NCI-H524 treated with DMSO at 0.1 percent for 48 hours (cell line): ENCODE measurements at regions not wholly inside any gene's neighbourhood (a gene's known extent, or its start where the extent isn't known, plus 50 kb on each side); places are given as distances from the start of the nearest gene placed in this dataset.
"Not testable (repeated sequence)": the region's sequence is repeated elsewhere in the genome, so short reads cannot be mapped to it uniquely, and the experiment has no call there.

Experiments
- DNase-seq: peaks from one replicate; lab custom pipeline; 2025; lab: John Stamatoyannopoulos, UW

DNA sequence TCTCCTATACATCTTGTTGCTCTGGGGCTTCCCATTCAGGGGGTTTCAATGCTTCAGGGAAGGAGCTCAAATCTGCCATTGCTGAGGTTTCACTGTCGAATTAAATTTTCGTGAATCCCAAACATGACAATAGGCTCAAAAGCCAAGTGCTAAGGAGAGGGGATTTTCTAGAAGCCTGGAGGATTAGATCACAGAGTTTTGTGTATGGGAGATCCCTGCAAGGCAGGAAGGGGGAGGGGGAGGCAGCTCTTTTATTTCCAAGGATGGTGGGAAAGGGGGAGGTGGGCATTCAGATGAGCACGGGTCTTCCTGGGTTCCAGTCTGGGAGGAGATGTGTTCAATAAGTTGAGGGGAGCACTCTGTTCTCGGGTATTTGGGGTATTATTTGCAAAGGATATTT lies 69.9 kb upstream of the DLG1 start:
- no peak for DNase-seq

DNA sequence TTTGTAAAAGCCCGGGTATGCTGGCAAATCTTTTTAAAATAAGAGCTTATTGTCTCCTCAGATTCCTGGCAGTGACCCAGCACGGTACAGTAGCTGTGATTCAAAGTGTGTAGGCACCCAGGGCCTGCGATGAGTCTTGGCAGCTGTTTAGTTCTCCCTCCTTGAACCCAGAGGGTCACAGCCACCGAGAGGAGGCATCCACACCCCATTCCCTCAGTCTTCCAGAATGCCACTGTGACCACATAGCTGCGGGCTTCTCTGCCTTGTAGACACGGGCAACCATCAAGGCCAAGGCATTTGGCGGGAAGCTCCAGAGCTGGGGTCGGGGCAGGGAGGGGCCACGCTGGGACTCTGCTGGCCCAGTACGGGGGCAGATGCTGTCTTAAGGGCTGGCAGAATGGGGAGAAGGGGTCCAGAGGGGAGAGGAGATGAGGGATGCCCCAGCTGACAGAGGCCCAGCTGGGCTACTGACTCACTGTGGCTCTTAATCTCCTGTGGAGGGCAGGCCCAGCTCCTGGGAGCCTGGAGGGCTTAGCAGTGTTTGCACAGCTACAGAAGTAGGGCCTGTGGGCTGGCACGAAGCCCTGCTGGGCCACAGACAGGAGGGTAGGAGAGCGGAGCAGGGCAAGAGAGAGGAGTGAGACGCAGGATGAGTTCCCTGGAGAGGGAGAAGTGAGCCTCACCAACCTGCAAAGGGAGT lies 68.8 kb upstream of the DLG1 start:
- DNase-seq: peak; percentile 87

DNA sequence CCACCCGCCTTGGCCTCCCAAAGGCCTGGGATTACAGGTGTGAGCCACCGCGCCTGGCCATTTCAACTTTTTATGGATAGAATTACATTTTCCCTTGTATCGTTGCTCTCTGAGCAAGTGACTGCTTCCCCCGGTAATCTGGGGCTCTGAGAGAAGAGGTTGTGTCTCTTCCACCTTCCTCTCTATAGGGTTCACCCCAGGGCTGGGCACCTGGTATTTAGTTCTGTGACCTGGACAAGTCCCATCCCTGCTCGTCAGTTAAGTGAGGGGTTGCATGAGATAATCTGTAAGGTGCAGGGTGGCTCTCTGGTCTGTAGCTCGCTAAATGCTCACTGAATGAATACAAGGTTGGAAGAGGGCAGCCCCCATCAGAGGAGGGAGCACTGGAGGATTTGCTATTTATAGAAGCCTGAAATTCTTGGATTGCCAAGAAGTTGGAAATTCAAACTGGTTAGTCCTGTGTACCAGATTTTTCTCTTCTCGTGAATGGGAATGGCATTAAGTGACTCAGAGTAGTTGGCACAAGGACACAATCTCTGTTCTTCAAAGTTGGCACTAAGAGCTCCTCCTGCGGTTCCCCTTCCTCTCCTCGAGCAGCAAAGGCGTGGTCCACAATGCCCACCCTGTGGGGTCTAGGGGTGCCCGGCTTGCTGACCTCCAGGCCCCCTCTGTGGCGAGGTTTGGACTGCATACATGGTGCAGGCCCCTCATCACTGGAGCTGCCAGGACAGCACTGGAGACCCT lies 68.1 kb upstream of the DLG1 start:
- no peak for DNase-seq

DNA sequence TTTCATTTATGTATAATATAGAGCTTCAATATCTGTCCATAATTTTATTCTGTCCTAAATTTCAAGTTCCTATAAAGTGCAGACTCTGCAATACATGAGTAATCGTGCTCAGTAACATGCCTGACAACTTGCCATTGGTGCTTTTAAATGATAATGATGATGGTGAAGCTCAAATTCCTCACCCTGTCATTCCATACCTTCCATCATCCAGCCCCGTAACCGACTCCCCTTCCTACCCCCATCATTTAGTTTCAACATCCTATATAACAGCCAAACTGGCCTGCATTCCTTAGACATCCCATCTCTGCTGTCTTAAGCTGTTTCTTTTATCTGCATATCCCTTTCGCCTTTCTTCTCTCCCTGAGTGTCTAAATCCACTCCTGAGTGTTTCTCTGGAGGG lies 67.2 kb upstream of the DLG1 start:
- DNase-seq: no peak

DNA sequence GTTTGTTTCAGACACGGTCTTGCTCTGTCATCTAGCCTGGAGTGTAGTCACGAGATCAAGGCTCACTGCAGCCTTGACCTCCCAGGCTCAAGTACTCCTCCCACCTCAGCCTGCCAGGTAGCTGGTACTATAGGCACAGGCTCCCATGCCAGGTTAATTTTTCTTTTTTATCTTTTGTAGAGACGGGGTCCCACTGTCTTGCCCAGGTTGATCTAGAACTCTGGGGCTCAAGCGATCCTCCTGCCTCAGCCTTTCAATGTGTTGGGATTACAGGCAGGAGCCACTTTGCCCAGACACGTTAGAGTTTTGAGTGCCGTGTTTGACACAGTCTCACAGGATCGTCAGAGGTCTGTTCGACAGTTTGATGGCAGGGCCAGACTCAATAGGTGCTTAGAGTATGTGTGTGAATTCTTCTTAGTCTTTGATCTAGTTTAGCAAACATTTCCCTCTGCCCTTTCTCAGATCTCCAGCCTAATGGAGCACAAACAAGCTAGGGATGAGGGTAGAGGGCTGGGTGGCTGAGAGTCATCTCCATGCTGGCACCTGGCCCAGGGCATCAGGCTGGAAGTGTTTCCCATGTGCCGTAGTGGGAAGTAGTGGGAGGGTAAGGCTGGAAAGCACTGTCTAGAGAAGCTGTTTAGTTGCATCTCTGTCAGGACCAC lies 66.1 kb upstream of the DLG1 start:
- no peak for DNase-seq

DNA sequence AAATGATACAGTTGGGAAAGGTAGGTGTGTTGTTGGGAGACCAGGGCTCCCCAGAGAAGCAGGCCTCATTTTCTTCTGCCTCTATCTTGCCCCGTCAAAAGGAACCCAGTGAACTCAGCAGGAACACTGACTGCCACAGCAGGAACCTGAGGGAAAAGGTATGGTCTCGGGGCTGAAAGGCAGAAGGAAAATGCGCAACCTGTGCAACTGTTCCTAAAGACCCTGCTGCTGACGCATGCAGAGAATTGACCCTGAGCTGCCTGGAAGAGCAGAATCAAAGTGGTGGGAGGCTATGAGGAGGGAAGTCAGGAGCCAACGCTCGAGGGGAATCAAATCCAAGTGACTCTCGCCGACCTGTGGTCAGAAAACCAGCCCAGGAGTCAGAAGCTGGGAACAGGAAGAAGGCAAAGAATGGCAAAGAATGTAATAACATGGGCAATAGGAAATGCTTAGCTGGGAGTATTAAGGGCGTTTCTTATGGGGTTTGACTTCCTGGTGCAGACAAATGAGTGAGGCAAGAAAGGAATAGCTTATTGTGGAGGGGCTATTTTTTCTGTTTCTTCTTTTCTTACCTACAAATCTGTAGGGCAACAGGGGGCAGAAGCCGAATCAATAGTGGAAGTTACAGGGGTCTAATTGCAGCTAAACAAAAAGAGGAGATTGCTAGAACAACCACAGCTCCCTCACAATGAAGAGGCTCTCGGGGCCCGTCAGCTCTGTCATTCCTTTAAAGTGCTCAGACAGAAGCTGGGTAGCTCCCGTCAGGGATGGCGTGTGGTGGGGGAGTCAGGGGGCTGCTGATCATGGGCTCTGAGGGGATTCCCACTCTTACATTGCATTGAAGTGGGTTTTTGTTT lies 65.4 kb upstream of the DLG1 start:
- no peak for DNase-seq

DNA sequence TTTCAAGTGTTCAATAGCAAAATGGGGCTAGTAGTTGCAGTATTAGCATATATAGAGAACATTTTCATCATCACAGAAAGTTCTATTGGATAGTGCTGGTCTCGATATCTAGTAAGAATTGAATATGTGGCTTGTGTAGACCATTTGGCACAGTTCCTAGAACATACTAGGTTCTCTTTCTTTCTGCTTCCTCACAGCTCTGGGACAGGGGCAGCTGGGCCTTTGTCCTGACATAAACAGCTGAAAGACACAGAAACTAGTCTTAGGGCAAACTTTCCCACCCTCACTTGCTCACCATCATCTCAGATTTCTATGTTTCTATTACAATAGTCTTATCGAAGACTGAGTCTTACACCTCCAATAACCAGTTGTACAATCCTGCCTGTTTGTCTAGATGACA lies 63.7 kb upstream of the DLG1 start:
- DNase-seq: no peak

DNA sequence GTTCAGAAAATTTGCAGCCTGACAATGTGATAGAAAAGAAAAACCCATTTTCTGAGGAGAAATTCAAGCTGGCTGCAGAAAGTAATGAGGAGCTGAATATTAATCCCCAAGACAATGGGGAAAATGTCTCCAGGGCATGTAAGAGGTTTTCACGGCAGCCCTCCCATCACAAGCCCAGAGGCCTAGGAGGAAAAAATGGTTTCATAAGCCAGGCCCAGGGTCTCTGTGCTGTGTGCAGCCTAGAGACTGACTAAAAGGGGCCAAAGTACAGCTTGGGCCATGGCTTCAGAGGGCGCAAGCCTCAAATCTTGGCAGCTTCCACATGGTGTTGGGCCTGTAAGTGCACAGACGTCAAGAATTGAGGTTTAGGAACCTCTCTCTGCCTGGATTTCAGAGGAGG lies 61.7 kb upstream of the DLG1 start:
- DNase-seq: not testable (repeated sequence)

DNA sequence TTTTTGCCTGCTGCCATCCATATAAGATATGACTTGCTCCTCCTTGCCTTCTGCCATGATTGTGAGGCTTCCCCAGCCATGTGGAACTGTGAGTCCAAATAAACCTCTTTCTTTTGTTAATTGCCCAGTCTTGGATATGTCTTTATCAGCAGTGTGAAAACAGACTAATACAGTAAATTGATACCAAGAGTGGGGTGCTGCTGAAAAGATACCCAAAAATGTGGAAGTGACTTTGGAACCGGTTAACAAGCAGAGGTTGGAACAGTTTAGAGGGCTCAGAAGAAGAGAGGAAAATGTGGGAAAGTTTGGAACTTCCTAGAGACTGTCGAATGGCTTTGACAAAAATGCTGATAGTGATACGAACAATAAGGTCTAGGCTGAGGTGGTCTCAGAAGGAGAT lies 61.1 kb upstream of the DLG1 start:
- not testable (repeated sequence) for DNase-seq

DNA sequence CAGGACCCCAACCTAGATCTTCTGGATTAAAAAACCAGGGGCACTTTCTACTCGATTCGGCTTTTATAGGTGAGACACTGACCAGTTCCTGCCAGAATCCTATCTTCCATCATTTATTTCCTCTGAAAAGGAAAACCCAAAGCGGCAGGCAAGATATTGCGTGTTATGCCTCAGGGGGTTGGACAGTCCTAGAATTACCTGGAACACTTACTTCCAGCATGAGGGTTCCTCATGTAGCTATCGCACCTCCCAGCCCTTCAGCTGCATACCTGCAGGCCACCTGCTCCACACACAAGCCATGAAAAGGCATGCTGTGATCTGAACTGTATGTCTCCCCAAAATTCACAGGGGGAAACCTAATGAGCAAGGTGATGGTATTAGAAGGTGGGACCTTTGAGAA lies 58.3 kb upstream of the DLG1 start:
- DNase-seq: no peak

DNA sequence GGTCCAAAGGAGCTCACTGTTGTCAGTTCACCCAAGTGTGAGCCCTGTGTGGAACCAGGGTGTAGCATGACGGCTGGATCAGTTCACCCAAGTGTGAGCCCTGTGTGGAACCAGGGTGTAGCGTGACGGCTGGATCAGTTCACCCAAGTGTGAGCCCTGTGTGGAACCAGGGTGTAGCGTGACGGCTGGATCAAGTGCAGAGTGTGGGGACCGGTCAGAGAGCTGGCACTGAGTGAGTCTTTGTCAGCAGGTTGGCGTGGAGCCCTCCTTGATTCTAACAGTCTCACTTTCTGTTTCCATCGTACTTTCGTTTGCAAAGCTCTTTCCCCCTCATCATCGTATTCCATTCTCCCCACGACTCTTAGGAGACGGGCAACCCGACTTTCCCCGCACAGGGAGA lies 57.9 kb upstream of the DLG1 start:
- no peak for DNase-seq

DNA sequence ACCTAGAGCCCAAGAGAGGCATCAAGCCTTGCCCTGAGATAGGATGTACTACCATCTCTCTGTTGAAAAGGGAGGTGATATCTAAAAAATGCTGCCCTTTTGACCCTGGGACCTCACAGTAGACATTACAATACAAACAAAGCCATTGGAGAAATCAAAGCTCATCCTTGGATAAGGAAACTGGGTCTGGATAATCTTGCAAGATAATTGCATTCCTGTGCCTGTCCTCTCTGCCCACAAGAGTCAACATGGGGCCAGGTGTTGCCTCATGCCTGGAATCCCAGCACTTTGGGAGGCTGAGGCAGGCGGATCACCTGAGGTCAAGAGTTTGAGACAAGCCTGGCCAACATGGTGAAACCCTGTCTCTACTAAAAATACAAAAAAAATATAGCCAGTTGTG lies 57.3 kb upstream of the DLG1 start:
- DNase-seq: no peak

DNA sequence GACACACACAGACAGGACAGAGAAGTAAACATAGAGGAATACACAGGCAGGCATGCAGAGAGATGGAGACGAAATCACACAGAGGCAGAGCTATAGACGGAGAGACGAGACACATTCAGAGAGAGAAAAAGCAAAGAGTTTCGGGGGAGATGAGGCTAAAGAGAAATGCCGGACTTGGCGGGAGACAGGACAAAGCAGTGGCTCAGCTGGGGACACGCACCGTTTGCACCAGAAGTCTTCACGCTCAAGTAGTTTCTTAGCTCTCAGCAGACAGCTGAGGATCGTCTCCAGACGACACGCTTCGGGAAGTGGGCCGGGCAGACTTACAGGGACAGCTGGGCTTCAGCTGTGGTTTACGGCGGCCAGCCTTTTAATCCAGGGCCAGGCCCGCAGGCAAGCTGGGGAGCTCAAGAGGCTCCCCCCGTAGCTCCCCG lies 56.2 kb upstream of the DLG1 start:
- peak; percentile 86 for DNase-seq

DNA sequence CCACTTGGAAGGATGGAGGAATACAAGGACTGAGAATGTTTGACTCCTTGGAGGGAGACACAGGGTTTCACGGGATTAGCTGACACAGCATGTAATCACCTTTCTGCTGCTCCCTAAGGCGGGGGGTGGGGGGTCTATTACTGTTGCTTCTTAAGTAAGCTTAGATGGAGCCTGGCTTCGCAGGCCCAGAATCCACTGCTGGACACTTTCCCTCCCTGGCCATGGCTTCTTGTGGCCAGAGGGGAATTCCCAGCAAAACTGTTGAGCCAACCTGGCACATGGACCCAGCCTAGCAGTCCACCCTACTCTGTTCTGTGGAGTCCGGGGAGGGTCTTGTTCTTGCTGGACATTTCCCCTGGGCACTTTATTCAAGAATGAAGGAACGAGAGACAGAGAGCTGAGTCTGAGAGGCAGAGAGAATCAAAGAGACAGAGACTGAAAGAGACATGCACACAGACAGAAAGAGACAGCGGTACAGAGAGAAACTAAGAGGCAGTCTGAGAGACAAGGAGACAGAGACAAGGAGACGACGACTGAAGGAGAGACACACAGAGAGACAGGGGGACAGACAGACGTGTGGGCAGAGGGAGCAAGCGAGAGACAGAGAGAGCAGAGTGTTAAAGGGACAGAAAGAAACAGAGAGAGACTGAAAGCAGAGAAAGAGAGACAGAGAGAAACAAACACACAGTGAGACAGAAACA lies 55.6 kb upstream of the DLG1 start:
- DNase-seq: peak; percentile 68

DNA sequence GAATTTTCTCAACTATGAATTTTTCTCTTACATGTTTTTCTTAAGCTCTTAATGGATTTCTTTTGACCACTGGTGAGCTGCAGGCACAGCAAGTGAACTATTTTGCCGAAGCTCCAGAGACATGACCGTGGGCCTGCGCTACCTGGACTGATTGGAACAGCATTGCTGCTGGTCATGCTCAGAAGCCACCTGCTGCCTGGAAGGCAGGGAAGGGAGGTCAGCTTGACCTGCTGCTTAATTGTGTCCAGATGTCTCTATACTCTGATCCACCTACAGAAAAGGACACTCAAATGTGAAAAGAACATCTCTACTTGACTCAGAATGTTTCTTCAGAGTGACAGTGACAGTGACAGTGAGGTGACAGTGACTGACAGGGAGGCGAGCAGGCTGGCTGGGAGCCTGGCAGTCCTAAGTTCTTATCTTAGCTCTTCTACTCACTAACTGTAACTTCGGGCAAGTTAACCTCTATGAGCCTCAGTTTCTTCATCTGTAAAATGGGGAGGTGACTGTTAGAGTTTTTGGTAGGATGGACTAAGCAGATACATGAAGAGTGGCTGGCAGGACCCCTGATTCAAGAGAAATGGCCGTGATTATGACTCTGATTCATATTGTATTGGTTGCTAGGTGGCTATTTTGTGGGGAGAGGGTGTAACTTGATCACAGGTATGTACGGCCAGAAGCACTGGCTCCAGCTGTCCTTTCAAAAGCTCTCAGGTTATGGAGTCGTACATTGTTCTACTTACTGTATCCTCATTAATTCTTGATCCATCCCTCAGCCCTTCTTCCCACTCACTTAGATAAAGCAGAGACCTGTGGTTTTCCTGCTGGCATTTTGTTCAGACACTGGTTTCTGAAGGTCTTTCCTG lies 54.8 kb upstream of the DLG1 start:
- DNase-seq: peak; percentile 68

DNA sequence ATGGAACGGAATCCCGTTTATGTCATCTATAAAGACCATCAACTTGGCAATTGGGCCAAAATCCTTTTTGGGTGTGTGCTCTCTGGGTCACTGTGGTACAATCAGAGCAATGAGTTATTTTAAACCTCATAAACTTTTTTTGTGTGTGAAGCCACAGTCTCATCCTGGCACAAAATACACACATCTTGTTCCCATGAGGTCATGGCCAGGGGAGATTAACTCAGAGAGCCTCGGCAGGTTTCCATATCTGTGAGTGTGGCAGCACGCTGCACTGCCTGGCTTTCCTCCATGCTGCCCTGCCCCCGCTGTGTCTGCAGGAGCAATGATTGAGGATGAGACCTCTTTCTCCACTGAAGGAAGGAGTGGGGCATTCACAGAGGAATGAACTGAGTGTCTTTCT lies 54.0 kb upstream of the DLG1 start:
- no peak for DNase-seq

DNA sequence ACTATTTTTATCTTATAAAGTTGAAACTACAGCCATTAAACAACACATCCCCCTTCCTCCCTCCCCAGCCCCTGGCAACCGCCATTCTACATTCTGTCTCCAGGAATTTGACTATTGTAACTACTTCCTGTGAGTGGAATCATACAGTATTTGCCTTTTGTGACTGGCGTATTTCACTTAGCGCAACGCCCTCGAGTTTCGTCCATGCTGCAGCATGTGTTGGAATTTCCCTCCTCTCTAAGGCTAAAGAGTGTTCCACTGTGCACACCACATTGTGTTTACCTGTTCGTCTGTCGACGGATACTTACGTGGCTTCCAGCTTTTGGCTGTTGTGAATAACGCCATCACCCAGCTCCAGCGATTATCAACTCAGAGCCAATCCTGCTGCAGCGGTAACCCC lies 52.0 kb upstream of the DLG1 start:
- DNase-seq: no peak

DNA sequence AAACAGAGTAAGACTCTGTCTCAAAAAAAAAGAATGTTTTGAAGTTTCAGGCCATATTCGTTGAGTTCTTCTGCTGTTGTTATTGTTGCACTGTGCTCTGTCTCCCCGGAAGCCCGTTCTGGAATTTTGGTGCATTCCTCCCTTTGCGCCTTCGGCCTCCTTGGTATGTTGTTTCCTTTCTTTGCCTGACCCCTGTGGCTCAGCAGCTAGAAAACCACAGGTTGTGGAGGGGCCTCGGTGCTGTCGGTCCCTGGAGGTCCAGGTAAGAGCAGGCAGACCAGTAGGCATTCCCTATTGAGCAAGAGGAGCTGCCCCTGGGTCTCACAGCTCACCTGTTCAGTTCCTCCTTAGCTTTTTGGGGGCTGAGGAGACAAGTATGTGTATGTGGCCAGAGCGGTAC lies 51.0 kb upstream of the DLG1 start:
- no peak for DNase-seq
